Muscle layer of colon (tissue), 2 donors: ENCODE measurements at regions not wholly inside any gene's neighbourhood (a gene's known extent, or its start where the extent isn't known, plus 50 kb on each side); places are given as distances from the start of the nearest gene placed in this dataset.
"Not testable (repeated sequence)": the region's sequence is repeated elsewhere in the genome, so short reads cannot be mapped to it uniquely, and the experiment has no call there.

Experiments used
- H3K27ac ChIP-seq: one replicate; pipeline ENCODE4 v1.7.0; 2013; ENCODE audit warnings: low read depth, mild to moderate bottlenecking, low read length, moderate library complexity
- H3K27me3 ChIP-seq, 2 donors: one replicate each; pipeline ENCODE4 v1.7.0; 2013; ENCODE audit warnings: low read length in 2 of 2, mild to moderate bottlenecking in 2 of 2; ENCODE audit not compliant: insufficient read depth in 2 of 2, control insufficient read depth in 1 of 2
- H3K36me3 ChIP-seq: one replicate; pipeline ENCODE4 v1.7.0; 2013; ENCODE audit warnings: mild to moderate bottlenecking, low read length; ENCODE audit not compliant: insufficient read depth
- H3K4me1 ChIP-seq: one replicate; pipeline ENCODE4 v1.7.0; 2013; ENCODE audit warnings: mild to moderate bottlenecking, low read length; ENCODE audit not compliant: insufficient read depth
- H3K4me3 ChIP-seq, 2 donors: one replicate each; pipeline ENCODE4 v1.7.0; 2013; ENCODE audit warnings: low read length in 2 of 2, low read depth in 1 of 2, mild to moderate bottlenecking in 1 of 2, moderate library complexity in 1 of 2
- H3K9ac ChIP-seq: one replicate; pipeline ENCODE4 v1.7.0; 2013; ENCODE audit warnings: low read length
- H3K9me3 ChIP-seq: one replicate; pipeline ENCODE4 v1.7.0; 2013; ENCODE audit warnings: mild to moderate bottlenecking, low read length
- donor health status: abdominal sarcoma.
- donor health status: Adenocarcinoma of cecum.

GRCh38 chr3:20258371-20258770, 72.4 kb upstream of the SGO1 start:
- no peaks in the 10 kb centered on the region for H3K36me3 ChIP-seq
- H3K27me3 ChIP-seq: no peaks in the 10 kb centered on the region
- H3K4me1 ChIP-seq: no peaks in the 10 kb centered on the region
- no peak overlapping the region for H3K9ac ChIP-seq
- no peak overlapping the region for H3K27ac ChIP-seq
- no peak overlapping the region for H3K4me3 ChIP-seq
- no peaks in the 10 kb centered on the region for H3K9me3 ChIP-seq

DNA sequence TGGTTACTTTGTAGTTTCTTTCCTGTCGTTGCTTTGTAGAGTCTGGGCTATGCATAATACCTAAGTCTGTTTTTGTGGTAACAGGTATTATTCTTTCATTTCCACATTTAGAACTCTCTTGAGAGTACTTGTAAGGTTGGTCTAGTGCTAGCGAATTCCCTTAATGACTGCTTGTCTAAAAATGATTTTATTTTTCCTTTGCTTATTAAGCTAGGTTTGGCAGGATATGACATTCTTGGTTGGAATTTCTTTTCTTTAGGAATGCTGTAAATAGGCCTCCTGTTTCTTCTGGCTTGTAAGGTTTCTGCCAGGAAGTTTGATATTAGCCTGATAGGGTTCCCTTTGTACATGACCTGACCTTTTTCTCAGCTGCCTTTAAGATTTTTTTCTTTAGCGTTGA, 70.1 kb upstream of the SGO1 start:
- Histone ChIP-seq H3K9ac (no peak overlapping the region), H3K27me3 (no peaks in the 10 kb centered on the region), H3K4me1 (no peaks in the 10 kb centered on the region), H3K9me3 (no peaks in the 10 kb centered on the region), H3K36me3 (no peaks in the 10 kb centered on the region), H3K4me3 (no peak overlapping the region), H3K27ac (no peak overlapping the region)

- H3K4me1 ChIP-seq: no peaks in the 10 kb centered on the region
- no peaks in the 10 kb centered on the region for H3K9me3 ChIP-seq
Measured at GRCh38 chr3:20254268-20255117, 68.5 kb upstream of the SGO1 start.

GRCh38 chr3:20250786-20251185, 64.8 kb upstream of the SGO1 start:
- no peaks in the 10 kb centered on the region for H3K4me1 ChIP-seq
- no peak overlapping the region for H3K27ac ChIP-seq
- H3K9me3 ChIP-seq: no peaks in the 10 kb centered on the region
- H3K9ac ChIP-seq: no peak overlapping the region
- no peaks in the 10 kb centered on the region for H3K36me3 ChIP-seq
- no peaks in the 10 kb centered on the region for H3K27me3 ChIP-seq
- no peak overlapping the region for H3K4me3 ChIP-seq

More at GRCh38 chr3:20254268-20255117, 68.5 kb upstream of the SGO1 start:
- H3K4me3 ChIP-seq: no peak overlapping the region
- H3K27me3 ChIP-seq: no peaks in the 10 kb centered on the region
- H3K9ac ChIP-seq: no peak overlapping the region
- no peak overlapping the region for H3K27ac ChIP-seq
- no peaks in the 10 kb centered on the region for H3K36me3 ChIP-seq

GRCh38 chr3:20250314-20250713, 64.3 kb upstream of the SGO1 start:
- Histone ChIP-seq H3K27me3 (no peaks in the 10 kb centered on the region), H3K9ac (no peak overlapping the region), H3K27ac (no peak overlapping the region), H3K9me3 (no peaks in the 10 kb centered on the region), H3K36me3 (no peaks in the 10 kb centered on the region), H3K4me1 (no peaks in the 10 kb centered on the region), H3K4me3 (no peak overlapping the region)

- H3K27ac ChIP-seq: no peak overlapping the region
- no peaks in the 10 kb centered on the region for H3K27me3 ChIP-seq
- H3K9ac ChIP-seq: no peak overlapping the region
- H3K4me3 ChIP-seq: no peak overlapping the region
- no peaks in the 10 kb centered on the region for H3K4me1 ChIP-seq
- H3K9me3 ChIP-seq: no peaks in the 10 kb centered on the region
- H3K36me3 ChIP-seq: no peaks in the 10 kb centered on the region
Measured at GRCh38 chr3:20246662-20247061, 60.7 kb upstream of the SGO1 start.

DNA sequence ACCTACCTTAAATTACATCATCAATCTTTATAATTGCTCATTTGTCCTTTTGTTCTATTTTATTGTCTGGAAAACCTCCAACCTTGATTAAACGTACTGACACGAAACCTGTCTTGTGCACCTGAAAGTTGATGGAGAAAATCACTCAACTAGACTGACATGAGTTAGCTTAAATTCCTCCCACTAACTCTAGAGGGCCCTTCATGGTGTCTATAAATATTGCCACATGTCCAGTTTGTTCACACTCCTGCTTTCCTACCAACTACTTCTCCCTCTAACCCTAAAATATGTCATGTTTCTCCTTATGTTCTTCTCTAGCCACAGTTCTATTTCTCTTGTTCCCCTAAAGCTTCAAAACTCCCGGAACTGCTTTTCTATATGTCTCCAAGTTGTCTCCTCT, 59.8 kb upstream of the SGO1 start:
- H3K36me3 ChIP-seq: no peaks in the 10 kb centered on the region
- H3K4me3 ChIP-seq: no peak overlapping the region
- H3K9ac ChIP-seq: no peak overlapping the region
- no peaks in the 10 kb centered on the region for H3K9me3 ChIP-seq
- H3K27ac ChIP-seq: no peak overlapping the region
- H3K4me1 ChIP-seq: no peaks in the 10 kb centered on the region
- H3K27me3 ChIP-seq: no peaks in the 10 kb centered on the region

DNA sequence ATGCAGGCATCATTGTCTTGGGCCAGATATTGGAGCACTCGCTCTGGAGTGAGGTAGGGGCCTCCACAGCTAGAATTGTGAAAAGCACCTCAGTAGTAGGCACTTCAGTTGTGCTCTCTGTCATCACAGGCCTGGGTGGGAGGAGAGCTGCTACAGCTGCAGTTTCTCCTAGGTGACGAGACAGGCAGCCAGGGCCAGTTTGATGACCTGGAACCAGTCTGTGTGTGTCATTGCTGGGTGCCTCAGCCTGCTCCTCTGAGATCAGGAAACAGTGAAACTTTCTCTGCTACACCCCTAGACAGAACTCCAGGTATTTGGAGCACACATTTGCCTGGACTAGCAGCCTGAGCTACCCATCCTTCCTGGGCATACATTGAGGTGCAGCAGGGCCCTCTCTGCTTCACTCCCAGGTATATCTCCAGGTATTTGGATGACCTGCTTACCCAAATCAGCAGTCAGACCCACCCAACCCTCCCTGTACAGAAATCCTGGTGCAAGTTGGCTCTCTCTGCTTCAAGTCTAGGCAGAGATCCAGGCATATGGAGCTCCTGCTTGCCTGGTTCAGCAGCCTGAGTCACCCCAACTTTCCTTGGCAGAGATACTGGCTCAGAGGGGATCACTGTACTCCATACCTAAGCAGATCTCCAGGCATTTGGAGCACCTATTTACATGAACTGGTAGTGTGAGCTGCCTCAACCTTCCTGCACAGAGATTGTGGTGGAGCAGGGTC, 54.3 kb upstream of the SGO1 start:
- no peak overlapping the region for H3K4me3 ChIP-seq
- H3K27ac ChIP-seq: no peak overlapping the region

GRCh38 chr3:20238199-20238598, 52.2 kb upstream of the SGO1 start:
- H3K36me3 ChIP-seq, H3K27me3 ChIP-seq, H3K27ac ChIP-seq, H3K4me3 ChIP-seq, H3K9ac ChIP-seq, H3K4me1 ChIP-seq, H3K9me3 ChIP-seq: not testable (repeated sequence)

More for the DNA sequence above, 54.3 kb upstream of the SGO1 start:
- no peaks in the 10 kb centered on the region for H3K27me3 ChIP-seq
- H3K4me1 ChIP-seq: no peaks in the 10 kb centered on the region
- no peaks in the 10 kb centered on the region for H3K9me3 ChIP-seq
- no peaks in the 10 kb centered on the region for H3K36me3 ChIP-seq
- H3K9ac ChIP-seq: no peak overlapping the region

DNA sequence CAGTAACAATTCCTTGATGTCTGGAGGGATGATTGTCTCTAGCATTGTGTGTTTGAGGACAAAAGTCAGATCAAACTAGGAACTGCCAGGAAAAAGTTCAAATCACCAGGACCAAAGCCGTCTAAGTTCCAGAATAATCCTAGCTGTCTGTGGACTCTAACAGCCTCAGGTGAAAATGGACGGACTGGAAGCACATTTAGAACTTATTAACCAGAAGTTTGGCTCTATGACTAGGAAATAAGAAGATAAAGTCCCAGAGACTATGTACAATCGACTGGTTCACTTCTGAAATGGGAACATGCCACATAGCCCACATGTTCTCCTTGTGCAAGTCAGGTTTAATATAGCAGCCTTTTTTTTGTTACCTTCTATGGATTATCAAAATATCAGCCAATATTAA, 50.6 kb upstream of the SGO1 start:
- no peak overlapping the region for H3K27ac ChIP-seq
- no peaks in the 10 kb centered on the region for H3K4me1 ChIP-seq
- no peak overlapping the region for H3K4me3 ChIP-seq

More for the DNA sequence above, 50.6 kb upstream of the SGO1 start:
- no peaks in the 10 kb centered on the region for H3K9me3 ChIP-seq
- H3K27me3 ChIP-seq: no peaks in the 10 kb centered on the region
- H3K9ac ChIP-seq: no peak overlapping the region
- H3K36me3 ChIP-seq: no peaks in the 10 kb centered on the region
